Prostate gland (tissue), 2 donors: ENCODE measurements at regions not wholly inside any gene's neighbourhood (a gene's known extent, or its start where the extent isn't known, plus 50 kb on each side); places are given as distances from the start of the nearest gene placed in this dataset.

ENCODE experiments used
- DNase-seq: peaks from one replicate; pipeline ENCODE4 v3.0.0-alpha.2; 2019; ENCODE audit warnings: low spot score
- H3K27ac ChIP-seq, 2 donors: fragments of 200-600 bp; sonication (generic); 2 replicates each; pipeline ENCODE4 v1.5.1; 2017 to 2019
- H3K27me3 ChIP-seq: fragments of 200-600 bp; sonication (generic); replicated peaks from 2 replicates; pipeline ENCODE4 v1.5.1; 2019; ENCODE audit not compliant: insufficient read depth
- H3K36me3 ChIP-seq, 2 donors: fragments of 200-600 bp; sonication (generic); 1 replicate in 1 of 2; 2 replicates in 1 of 2; pipeline versions ENCODE4 v1.5.1 to v1.8.1; 2017 to 2019
- H3K4me1 ChIP-seq: fragments of 200-600 bp; sonication (generic); replicated peaks from 2 replicates; pipeline ENCODE4 v1.5.1; 2019
- H3K4me3 ChIP-seq, 2 donors: fragments of 200-600 bp; sonication (generic); 2 replicates each; pipeline ENCODE4 v1.5.1; 2017 to 2019
- H3K9me3 ChIP-seq: fragments of 200-600 bp; sonication (generic); 2 replicates; pipeline ENCODE4 v1.5.1; 2017
- POLR2A ChIP-seq: fragments of 450-650 bp; IDR thresholded peaks from one replicate; pipeline ENCODE4 v1.6.1; 2016; ENCODE audit warnings: antibody characterized with exemption, mild to moderate bottlenecking
- POLR2AphosphoS5 ChIP-seq: sonication (generic); formaldehyde crosslinking; IDR thresholded peaks from one replicate; pipeline ENCODE4 v1.6.1; 2017; ENCODE audit warnings: antibody characterized with exemption
- WGBS: methylation state at CpG from one replicate; pipeline ENCODE4 v1.1.5; 2018; 5-methylcytosine and 5-hydroxymethylcytosine counted together
- intact Hi-C: fragments of 100-400 bp; cut with DNase I; formaldehyde crosslinking; loops from one replicate; pipeline ENCODE4 v1.14.2; 2022
- TF ChIP-seq, protein P1 (sequence below), 4 experiments: fragments of 200-600 bp in 2 of 4; fragments of 450-650 bp in 2 of 4; sonication (generic) in 2 of 4; IDR thresholded peaks; 1 replicate in 3 of 4; 2 replicates in 1 of 4; pipeline ENCODE4 v1.5.1; 2016 to 2019; ENCODE audit warnings: antibody characterized with exemption in 4 of 4, mild to moderate bottlenecking in 2 of 4, moderate library complexity in 2 of 4

DNA sequence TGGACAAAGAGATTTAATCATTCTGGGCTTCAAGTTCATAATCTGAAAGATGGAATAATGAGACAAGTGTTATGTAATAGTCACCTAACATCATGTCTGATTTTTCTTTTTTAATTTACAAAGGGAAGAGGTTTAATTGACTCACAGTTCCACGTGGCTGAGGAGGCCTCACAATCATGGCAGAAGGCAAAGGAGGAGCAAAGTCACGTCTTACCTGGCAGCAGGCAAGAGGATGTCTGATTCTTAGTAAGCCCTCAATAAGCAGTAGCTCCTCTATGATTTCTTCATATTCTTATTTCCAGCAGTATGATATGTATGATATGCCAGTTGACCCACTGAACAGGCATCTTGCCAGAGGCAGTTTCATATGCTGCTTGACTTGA lies 152.7 kb downstream of the S1PR1 start:
- H3K9me3 ChIP-seq: no peaks in the 10 kb centered on the region
- H3K27me3 ChIP-seq: no peaks in the 10 kb centered on the region
- TF ChIP-seq POLR2AphosphoS5: no peak
- TF ChIP-seq, protein P1, sequence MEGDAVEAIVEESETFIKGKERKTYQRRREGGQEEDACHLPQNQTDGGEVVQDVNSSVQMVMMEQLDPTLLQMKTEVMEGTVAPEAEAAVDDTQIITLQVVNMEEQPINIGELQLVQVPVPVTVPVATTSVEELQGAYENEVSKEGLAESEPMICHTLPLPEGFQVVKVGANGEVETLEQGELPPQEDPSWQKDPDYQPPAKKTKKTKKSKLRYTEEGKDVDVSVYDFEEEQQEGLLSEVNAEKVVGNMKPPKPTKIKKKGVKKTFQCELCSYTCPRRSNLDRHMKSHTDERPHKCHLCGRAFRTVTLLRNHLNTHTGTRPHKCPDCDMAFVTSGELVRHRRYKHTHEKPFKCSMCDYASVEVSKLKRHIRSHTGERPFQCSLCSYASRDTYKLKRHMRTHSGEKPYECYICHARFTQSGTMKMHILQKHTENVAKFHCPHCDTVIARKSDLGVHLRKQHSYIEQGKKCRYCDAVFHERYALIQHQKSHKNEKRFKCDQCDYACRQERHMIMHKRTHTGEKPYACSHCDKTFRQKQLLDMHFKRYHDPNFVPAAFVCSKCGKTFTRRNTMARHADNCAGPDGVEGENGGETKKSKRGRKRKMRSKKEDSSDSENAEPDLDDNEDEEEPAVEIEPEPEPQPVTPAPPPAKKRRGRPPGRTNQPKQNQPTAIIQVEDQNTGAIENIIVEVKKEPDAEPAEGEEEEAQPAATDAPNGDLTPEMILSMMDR (IDR thresholded peaks at IDR 0.05): no peak
- 49% methylated on average over 2 of the region's 2 CpGs for WGBS
- no peak for DNase-seq
- intact Hi-C loops: no loop called here
- H3K4me1 ChIP-seq: no peaks in the 10 kb centered on the region
- no peaks in the 10 kb centered on the region for H3K36me3 ChIP-seq
- H3K27ac ChIP-seq: no peak overlapping the region
- no peak overlapping the region for H3K4me3 ChIP-seq

DNA sequence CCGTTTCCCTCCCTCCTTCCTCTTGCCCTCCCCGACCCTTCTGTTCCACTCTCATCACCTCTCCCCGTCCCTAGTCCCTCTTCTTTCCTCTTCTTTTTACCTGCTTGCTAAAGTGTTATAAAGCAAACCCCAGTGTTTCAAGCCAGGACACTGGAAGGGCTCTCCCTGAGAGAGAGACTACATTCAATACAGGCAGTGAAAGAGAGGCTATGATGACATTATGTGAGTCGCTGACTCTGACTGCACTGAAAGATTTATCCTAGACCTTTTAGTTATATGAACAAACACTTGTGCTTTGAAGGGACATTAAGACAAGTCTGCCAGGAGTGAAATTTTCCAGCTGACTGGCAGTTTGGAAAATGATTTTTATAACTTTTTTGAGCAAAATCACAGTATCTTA lies 155.7 kb downstream of the S1PR1 start:
- Histone ChIP-seq H3K4me3 (no peak overlapping the region), H3K27ac (no peak overlapping the region), H3K4me1 (no peaks in the 10 kb centered on the region), H3K36me3 (no peaks in the 10 kb centered on the region), H3K27me3 (no peaks in the 10 kb centered on the region), H3K9me3 (no peaks in the 10 kb centered on the region)
- 80% methylated on average over 4 of the region's 4 CpGs for WGBS
- intact Hi-C loops: no loop called here
- no peak for DNase-seq
- TF ChIP-seq, protein P1 (IDR thresholded peaks at IDR 0.05): no peak
- TF ChIP-seq POLR2A (no peak), POLR2AphosphoS5 (no peak)

DNA sequence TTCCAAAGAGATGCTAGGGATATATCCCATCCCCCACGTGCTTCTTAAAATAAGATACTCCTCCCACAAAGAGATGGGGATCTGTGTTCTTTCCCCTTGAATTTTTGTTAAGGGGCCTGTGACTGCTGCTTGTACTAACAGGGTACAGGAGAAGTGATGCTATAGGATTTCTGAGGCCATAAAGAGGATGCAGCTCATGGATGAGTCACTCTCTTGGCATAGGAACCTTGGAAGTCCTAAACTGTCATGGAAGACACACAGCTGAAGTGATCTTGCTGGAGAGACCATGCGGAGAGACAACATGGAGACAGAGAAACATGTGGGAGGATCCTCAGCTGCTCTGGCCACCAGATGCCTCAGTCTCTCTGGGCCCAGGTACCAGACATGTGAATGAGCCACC lies 157.2 kb downstream of the S1PR1 start:
- WGBS: 69% methylated on average over 2 of the region's 2 CpGs
- no peaks in the 10 kb centered on the region for H3K4me1 ChIP-seq
- H3K9me3 ChIP-seq: no peaks in the 10 kb centered on the region
- no peak overlapping the region for H3K4me3 ChIP-seq
- intact Hi-C loops: no loop called here
- no peak for DNase-seq
- no peak for TF ChIP-seq POLR2A
- TF ChIP-seq, protein P1 (IDR thresholded peaks at IDR 0.05): no peak
- no peaks in the 10 kb centered on the region for H3K36me3 ChIP-seq
- H3K27me3 ChIP-seq: no peaks in the 10 kb centered on the region
- H3K27ac ChIP-seq: no peak overlapping the region

DNA sequence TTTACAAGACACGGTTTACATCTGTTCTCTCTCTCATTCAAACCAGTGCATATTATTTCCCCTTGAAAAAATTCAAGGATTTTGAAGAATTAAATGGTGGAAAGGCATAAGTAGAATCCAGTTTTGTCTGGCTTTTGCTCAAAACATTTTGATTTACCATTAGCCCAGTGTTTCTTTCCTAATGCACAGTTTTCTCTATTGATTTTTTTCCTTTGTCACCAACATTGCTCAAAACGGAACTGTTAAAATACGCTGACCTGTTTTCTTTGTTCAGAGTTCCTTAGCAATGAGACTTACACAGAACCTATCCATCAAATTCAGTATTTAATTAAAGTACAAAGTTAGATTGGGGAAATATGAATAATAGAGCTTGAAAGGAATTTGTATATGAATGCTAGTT lies 162.4 kb downstream of the S1PR1 start:
- Histone ChIP-seq H3K27me3 (no peaks in the 10 kb centered on the region), H3K27ac (no peak overlapping the region), H3K9me3 (no peaks in the 10 kb centered on the region), H3K36me3 (no peaks in the 10 kb centered on the region), H3K4me3 (no peak overlapping the region), H3K4me1 (no peaks in the 10 kb centered on the region)
- WGBS: 80% methylated on average over 3 of the region's 3 CpGs
- TF ChIP-seq, protein P1 (IDR thresholded peaks at IDR 0.05): no peak
- TF ChIP-seq POLR2AphosphoS5 (no peak), POLR2A (no peak)
- DNase-seq: no peak
- intact Hi-C loops: no loop called here

GRCh38 chr1:101406271-101406670 lies 169.5 kb downstream of the S1PR1 start:
- 77% methylated on average over 4 of the region's 4 CpGs for WGBS

More at GRCh38 chr1:101406271-101406670, 169.5 kb downstream of the S1PR1 start:
- Histone ChIP-seq H3K4me1 (no peaks in the 10 kb centered on the region), H3K4me3 (no peak overlapping the region), H3K27ac (no peak overlapping the region), H3K27me3 (no peaks in the 10 kb centered on the region), H3K36me3 (no peaks in the 10 kb centered on the region), H3K9me3 (no peaks in the 10 kb centered on the region)
- TF ChIP-seq POLR2A (no peak), POLR2AphosphoS5 (no peak)
- TF ChIP-seq, protein P1 (IDR thresholded peaks at IDR 0.05): no peak
- intact Hi-C loops: no loop called here
- no peak for DNase-seq
